GM12878 (cell line): ENCODE measurements at regions not wholly inside any gene's neighbourhood (a gene's known extent, or its start where the extent isn't known, plus 50 kb on each side); places are given as distances from the start of the nearest gene placed in this dataset.

Source experiments
- ATAC-seq: fragments of 200-7000 bp; cut with Tn5 transposase; 3 replicates; pipeline ENCODE4 v1.9.1; 2020; ENCODE audit warnings: mild to moderate bottlenecking, moderate library complexity
- BruUV-seq: library from RNA; stranded (reverse); fragments of 400-500 nt; replicated peaks from 2 replicates; lab custom pipeline; 2021; lab: Mats Ljungman, UMichigan
- CTCF ChIA-PET: fragments of 300-600 bp; sonication (Branson Sonifier 250); formaldehyde crosslinking; extraction: SDS; loops from one replicate; lab custom pipeline; 2021; ENCODE audit warnings: inconsistent platforms; lab: Yijun Ruan, JAX
- POLR2A ChIA-PET: fragments of 350-600 bp; formaldehyde crosslinking; extraction: SDS; loops from one replicate; lab custom pipeline; 2021; ENCODE audit warnings: inconsistent platforms; lab: Charles Lee
- RAD21 ChIA-PET: fragments of 300-600 bp; sonication (Branson Sonifier 250); formaldehyde crosslinking; loops from one replicate; lab custom pipeline; 2023; ENCODE audit warnings: antibody characterized with exemption; ENCODE audit not compliant: unreplicated experiment; lab: Charles Lee
- SMC1A ChIA-PET: fragments of 300-600 bp; sonication (Branson Sonifier 250); formaldehyde crosslinking; loops from one replicate; lab custom pipeline; 2023; ENCODE audit not compliant: unreplicated experiment, uncharacterized antibody; lab: Charles Lee
- DNase-seq: peaks from one replicate; pipeline ENCODE4 v3.0.0-alpha.2; 2011; ENCODE audit warnings: low read depth, low spot score
- FAIRE-seq: peaks from 3 replicates; lab custom pipeline; 2011; peaks lifted over from hg19 to GRCh38; lab: Jason Lieb, UNC
- H2AFZ ChIP-seq: 2 replicates; pipeline ENCODE4 v1.6.0; 2011; ENCODE audit warnings: low read depth, low read length, control low read depth; ENCODE audit not compliant: control insufficient read depth
- H3K27ac ChIP-seq: 2 replicates; pipeline ENCODE4 v1.5.1; 2011; ENCODE audit warnings: control low read depth; ENCODE audit not compliant: control insufficient read depth, insufficient read depth
- H3K27me3 ChIP-seq, 2 experiments: replicated peaks in 1 of 2; 2 replicates each; pipeline versions ENCODE4 v1.6.0 to v1.6.1; 2011; ENCODE audit warnings: low read length in 1 of 2; ENCODE audit not compliant: control insufficient read depth in 2 of 2, insufficient read depth in 2 of 2
- H3K36me3 ChIP-seq, 2 experiments: 2 replicates each; pipeline ENCODE4 v1.5.1; 2011; ENCODE audit warnings: low read length in 1 of 2; ENCODE audit not compliant: control insufficient read depth in 2 of 2, insufficient read depth in 2 of 2
- H3K4me1 ChIP-seq: 2 replicates; pipeline ENCODE4 v1.6.1; 2011; ENCODE audit warnings: mild to moderate bottlenecking, low read length, moderate library complexity, mixed read lengths; ENCODE audit not compliant: control insufficient read depth, insufficient read depth
- H3K4me2 ChIP-seq: 2 replicates; pipeline ENCODE4 v1.6.0; 2011; ENCODE audit warnings: control low read depth; ENCODE audit not compliant: control insufficient read depth, insufficient read depth
- H3K4me3 ChIP-seq: fragments of 200-600 bp; sonication (generic); 2 replicates; pipeline ENCODE4 v1.5.1; 2016
- H3K79me2 ChIP-seq: 2 replicates; pipeline ENCODE4 v1.6.0; 2011; ENCODE audit warnings: low read length; ENCODE audit not compliant: control insufficient read depth, insufficient read depth
- H3K9ac ChIP-seq: 2 replicates; pipeline ENCODE4 v1.8.0; 2011; ENCODE audit warnings: low read length, control low read depth, mixed read lengths; ENCODE audit not compliant: control insufficient read depth, insufficient read depth
- H3K9me3 ChIP-seq: replicated peaks from 3 replicates; pipeline ENCODE4 v1.5.1; 2011; ENCODE audit warnings: mild to moderate bottlenecking, low read length; ENCODE audit not compliant: control insufficient read depth, insufficient read depth
- H4K20me1 ChIP-seq: 2 replicates; pipeline ENCODE4 v1.6.0; 2011; ENCODE audit not compliant: control insufficient read depth, insufficient read depth
- ASH2L ChIP-seq: fragments of 300-600, 200-600 bp; sonication (generic); IDR thresholded peaks from 2 replicates; pipeline ENCODE4 v1.6.1; 2017; ENCODE audit warnings: low read depth, mild to moderate bottlenecking, borderline replicate concordance
- DPF2 ChIP-seq: fragments of 450-650 bp; IDR thresholded peaks from 2 replicates; pipeline ENCODE4 v1.6.1; 2017; ENCODE audit warnings: mild to moderate bottlenecking
- HDAC2 ChIP-seq: fragments of 200-600 bp; sonication (generic); IDR thresholded peaks from 2 replicates; pipeline ENCODE4 v1.6.1; 2017
- IKZF2 ChIP-seq, 2 experiments: fragments of 450-650 bp; IDR thresholded peaks; 2 replicates each; pipeline ENCODE4 v1.6.1; 2017; ENCODE audit warnings: mild to moderate bottlenecking in 2 of 2, moderate library complexity in 2 of 2
- JUNB ChIP-seq: IDR thresholded peaks from 2 replicates; pipeline ENCODE4 v1.6.1; 2016; ENCODE audit warnings: antibody characterized with exemption, mild to moderate bottlenecking
- JUND ChIP-seq: IDR thresholded peaks from 2 replicates; pipeline ENCODE4 v1.6.1; 2012; ENCODE audit warnings: low read depth, mild to moderate bottlenecking, low read length, improper control_type of control experiment, moderate library complexity
- NFXL1 ChIP-seq: fragments of 450-650 bp; IDR thresholded peaks from 2 replicates; pipeline ENCODE4 v1.6.1; 2017; ENCODE audit warnings: antibody characterized with exemption, mild to moderate bottlenecking, borderline replicate concordance
- NFYA ChIP-seq: IDR thresholded peaks from 2 replicates; pipeline ENCODE4 v1.6.1; 2011; ENCODE audit warnings: low read depth, mild to moderate bottlenecking, low read length, improper control_type of control experiment, borderline replicate concordance
- NR2C1 ChIP-seq: fragments of 450-650 bp; IDR thresholded peaks from 2 replicates; pipeline ENCODE4 v1.6.1; 2017; ENCODE audit warnings: antibody characterized with exemption, mild to moderate bottlenecking, moderate library complexity
- POLR2AphosphoS5 ChIP-seq: IDR thresholded peaks from 2 replicates; pipeline ENCODE4 v1.6.1; 2011; ENCODE audit warnings: mild to moderate bottlenecking, low read length, inconsistent platforms
- POU2F2 ChIP-seq: IDR thresholded peaks from 3 replicates; pipeline ENCODE4 v1.6.1; 2011; ENCODE audit warnings: low read depth, mild to moderate bottlenecking, low read length, borderline replicate concordance
- RAD21 ChIP-seq: IDR thresholded peaks from 2 replicates; pipeline ENCODE4 v1.6.1; 2011; ENCODE audit warnings: mild to moderate bottlenecking, low read depth, low read length, moderate library complexity; ENCODE audit not compliant: insufficient read depth
- RELA ChIP-seq: fragments of 450-650 bp; IDR thresholded peaks from 2 replicates; pipeline ENCODE4 v1.8.0; 2014; ENCODE audit warnings: borderline replicate concordance; ENCODE audit not compliant: partially characterized antibody
- RFX5 ChIP-seq: IDR thresholded peaks from 2 replicates; pipeline ENCODE4 v1.6.1; 2011; ENCODE audit warnings: low read depth, low read length, improper control_type of control experiment
- SMARCA5 ChIP-seq: fragments of 450-650 bp; IDR thresholded peaks from 2 replicates; pipeline ENCODE4 v1.6.1; 2017; ENCODE audit warnings: mild to moderate bottlenecking
- ZNF274 ChIP-seq: IDR thresholded peaks from one replicate; pipeline ENCODE4 v1.8.0; 2011; ENCODE audit not compliant: insufficient read length, insufficient read depth
- ZNF384 ChIP-seq: IDR thresholded peaks from 2 replicates; pipeline ENCODE4 v1.6.1; 2012; ENCODE audit warnings: low read depth, mild to moderate bottlenecking, low read length, improper control_type of control experiment, borderline replicate concordance
- WGBS: methylation state at CpG from one replicate; pipeline ENCODE4 v1.1.6; 2016; ENCODE audit warnings: low lambda C conversion rate; ENCODE audit not compliant: insufficient replicate concordance, insufficient coverage; ENCODE audit errors: missing lambda C conversion rate; 5-methylcytosine and 5-hydroxymethylcytosine counted together
- in situ Hi-C: fragments of 300-500 bp; cut with MboI; formaldehyde crosslinking; loops from 9 replicates; pipeline ENCODE4 v1.14.3; 2018; ENCODE audit warnings: mixed read lengths
- intact Hi-C: fragments of 100-400 bp; cut with micrococcal nuclease; formaldehyde crosslinking; loops from one replicate; pipeline ENCODE4 v1.14.2; 2022; ENCODE audit not compliant: unreplicated experiment
- TF ChIP-seq, protein P1 (sequence below): fragments of 450-650 bp; IDR thresholded peaks from 2 replicates; pipeline ENCODE4 v1.6.1; 2016; ENCODE audit warnings: mild to moderate bottlenecking
- TF ChIP-seq, protein P2 (sequence below): fragments of 450-650 bp; formaldehyde crosslinking; IDR thresholded peaks from 2 replicates; pipeline ENCODE4 v1.5.0; 2022; ENCODE audit warnings: mild to moderate bottlenecking, missing genetic modification characterization
- TF ChIP-seq, protein P3 (sequence below): fragments of 450-650 bp; IDR thresholded peaks from 2 replicates; pipeline ENCODE4 v1.6.1; 2018; ENCODE audit warnings: borderline replicate concordance, mild to moderate bottlenecking; ENCODE audit not compliant: partially characterized antibody

DNA sequence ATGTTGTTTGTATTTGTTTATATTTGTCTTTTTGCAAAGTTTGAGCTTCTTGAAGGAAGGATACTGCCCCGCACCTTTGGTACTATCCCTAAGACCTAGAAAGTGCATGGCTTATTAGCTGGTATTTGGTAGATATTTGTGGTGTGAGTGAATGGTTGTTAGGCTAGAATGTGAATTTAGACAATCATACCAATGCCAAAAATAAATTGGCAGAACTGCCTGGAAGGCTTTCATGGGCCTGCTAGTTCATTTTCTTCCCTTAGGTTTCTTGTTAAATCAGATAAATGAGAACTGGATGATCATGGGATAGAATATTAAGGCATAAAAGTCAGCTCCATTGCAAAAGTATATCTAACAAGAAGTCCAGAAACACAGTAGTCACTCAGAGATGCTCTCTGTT lies 147.5 kb upstream of the TSLP start:
- ATAC-seq (no peak), FAIRE-seq (no peak), DNase-seq (no peak)
- Histone ChIP-seq H3K4me3 (no peak overlapping the region), H3K9me3 (no peaks in the 10 kb centered on the region), H3K4me2 (no peak overlapping the region), H3K79me2 (no peaks in the 10 kb centered on the region), H3K27ac (no peak overlapping the region), H3K36me3 (no peaks in the 10 kb centered on the region), H3K27me3 (no peaks in the 10 kb centered on the region), H3K9ac (no peak overlapping the region), H2AFZ (no peak overlapping the region), H4K20me1 (no peaks in the 10 kb centered on the region), H3K4me1 (no peaks in the 10 kb centered on the region)
- in situ Hi-C loops (no loop called here), intact Hi-C loops (no loop called here)
- BruUV-seq = no TSS peak
- ChIA-PET SMC1A (interaction anchor here (0.9 kb wide), 2 partner anchors 23 to 210 kb away, joined by 3 read pairs; no protein-coding TSS in a partner anchor), POLR2A (no interaction called here), RAD21 (no interaction called here), CTCF (no interaction called here)
- TF ChIP-seq JUNB = no peak
- TF ChIP-seq SMARCA5 = no peak
- no peak for TF ChIP-seq ZNF274
- TF ChIP-seq, protein P1, sequence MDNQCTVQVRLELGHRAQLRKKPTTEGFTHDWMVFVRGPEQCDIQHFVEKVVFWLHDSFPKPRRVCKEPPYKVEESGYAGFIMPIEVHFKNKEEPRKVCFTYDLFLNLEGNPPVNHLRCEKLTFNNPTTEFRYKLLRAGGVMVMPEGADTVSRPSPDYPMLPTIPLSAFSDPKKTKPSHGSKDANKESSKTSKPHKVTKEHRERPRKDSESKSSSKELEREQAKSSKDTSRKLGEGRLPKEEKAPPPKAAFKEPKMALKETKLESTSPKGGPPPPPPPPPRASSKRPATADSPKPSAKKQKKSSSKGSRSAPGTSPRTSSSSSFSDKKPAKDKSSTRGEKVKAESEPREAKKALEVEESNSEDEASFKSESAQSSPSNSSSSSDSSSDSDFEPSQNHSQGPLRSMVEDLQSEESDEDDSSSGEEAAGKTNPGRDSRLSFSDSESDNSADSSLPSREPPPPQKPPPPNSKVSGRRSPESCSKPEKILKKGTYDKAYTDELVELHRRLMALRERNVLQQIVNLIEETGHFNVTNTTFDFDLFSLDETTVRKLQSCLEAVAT = no peak
- TF ChIP-seq ASH2L = no peak
- no peak for TF ChIP-seq POLR2AphosphoS5
- TF ChIP-seq POU2F2 = no peak
- TF ChIP-seq JUND = no peak
- TF ChIP-seq RFX5 = no peak
- TF ChIP-seq, protein P2, sequence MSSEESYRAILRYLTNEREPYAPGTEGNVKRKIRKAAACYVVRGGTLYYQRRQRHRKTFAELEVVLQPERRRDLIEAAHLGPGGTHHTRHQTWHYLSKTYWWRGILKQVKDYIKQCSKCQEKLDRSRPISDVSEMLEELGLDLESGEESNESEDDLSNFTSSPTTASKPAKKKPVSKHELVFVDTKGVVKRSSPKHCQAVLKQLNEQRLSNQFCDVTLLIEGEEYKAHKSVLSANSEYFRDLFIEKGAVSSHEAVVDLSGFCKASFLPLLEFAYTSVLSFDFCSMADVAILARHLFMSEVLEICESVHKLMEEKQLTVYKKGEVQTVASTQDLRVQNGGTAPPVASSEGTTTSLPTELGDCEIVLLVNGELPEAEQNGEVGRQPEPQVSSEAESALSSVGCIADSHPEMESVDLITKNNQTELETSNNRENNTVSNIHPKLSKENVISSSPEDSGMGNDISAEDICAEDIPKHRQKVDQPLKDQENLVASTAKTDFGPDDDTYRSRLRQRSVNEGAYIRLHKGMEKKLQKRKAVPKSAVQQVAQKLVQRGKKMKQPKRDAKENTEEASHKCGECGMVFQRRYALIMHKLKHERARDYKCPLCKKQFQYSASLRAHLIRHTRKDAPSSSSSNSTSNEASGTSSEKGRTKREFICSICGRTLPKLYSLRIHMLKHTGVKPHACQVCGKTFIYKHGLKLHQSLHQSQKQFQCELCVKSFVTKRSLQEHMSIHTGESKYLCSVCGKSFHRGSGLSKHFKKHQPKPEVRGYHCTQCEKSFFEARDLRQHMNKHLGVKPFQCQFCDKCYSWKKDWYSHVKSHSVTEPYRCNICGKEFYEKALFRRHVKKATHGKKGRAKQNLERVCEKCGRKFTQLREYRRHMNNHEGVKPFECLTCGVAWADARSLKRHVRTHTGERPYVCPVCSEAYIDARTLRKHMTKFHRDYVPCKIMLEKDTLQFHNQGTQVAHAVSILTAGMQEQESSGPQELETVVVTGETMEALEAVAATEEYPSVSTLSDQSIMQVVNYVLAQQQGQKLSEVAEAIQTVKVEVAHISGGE (CRISPR knock-in tag) = no peak
- no peak for TF ChIP-seq IKZF2 (IDR thresholded peaks at IDR 0.05)
- no peak for TF ChIP-seq DPF2
- TF ChIP-seq HDAC2 = no peak
- TF ChIP-seq ZNF384 = no peak
- TF ChIP-seq NR2C1 = no peak
- no peak for TF ChIP-seq NFYA
- TF ChIP-seq RAD21 = no peak
- no peak for TF ChIP-seq NFXL1
- TF ChIP-seq, protein P3, sequence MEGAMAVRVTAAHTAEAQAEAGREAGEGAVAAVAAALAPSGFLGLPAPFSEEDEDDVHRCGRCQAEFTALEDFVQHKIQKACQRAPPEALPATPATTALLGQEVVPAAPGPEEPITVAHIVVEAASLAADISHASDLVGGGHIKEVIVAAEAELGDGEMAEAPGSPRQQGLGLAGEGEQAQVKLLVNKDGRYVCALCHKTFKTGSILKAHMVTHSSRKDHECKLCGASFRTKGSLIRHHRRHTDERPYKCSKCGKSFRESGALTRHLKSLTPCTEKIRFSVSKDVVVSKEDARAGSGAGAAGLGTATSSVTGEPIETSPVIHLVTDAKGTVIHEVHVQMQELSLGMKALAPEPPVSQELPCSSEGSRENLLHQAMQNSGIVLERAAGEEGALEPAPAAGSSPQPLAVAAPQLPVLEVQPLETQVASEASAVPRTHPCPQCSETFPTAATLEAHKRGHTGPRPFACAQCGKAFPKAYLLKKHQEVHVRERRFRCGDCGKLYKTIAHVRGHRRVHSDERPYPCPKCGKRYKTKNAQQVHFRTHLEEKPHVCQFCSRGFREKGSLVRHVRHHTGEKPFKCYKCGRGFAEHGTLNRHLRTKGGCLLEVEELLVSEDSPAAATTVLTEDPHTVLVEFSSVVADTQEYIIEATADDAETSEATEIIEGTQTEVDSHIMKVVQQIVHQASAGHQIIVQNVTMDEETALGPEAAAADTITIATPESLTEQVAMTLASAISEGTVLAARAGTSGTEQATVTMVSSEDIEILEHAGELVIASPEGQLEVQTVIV = no peak
- no peak for TF ChIP-seq RELA
- 29% methylated on average over 1 of the region's 1 CpG for WGBS
